ENCODE measurements at regions not wholly inside any gene's neighbourhood (a gene's known extent, or its start where the extent isn't known, plus 50 kb on each side); places are given as distances from the start of the nearest gene placed in this dataset.

- no peak for DNase-seq (ENCODE audit: low read depth in 1 of 2, low spot score in 1 of 2)
- TF ChIP-seq GABPA (IDR thresholded peaks at IDR 0.05; ENCODE audit: low read depth): no peak
- no peak for TF ChIP-seq CTCF (IDR thresholded peaks at IDR 0.05; ENCODE audit: insufficient read depth, low read length)
- TF ChIP-seq POLR2AphosphoS5 (IDR thresholded peaks at IDR 0.05; ENCODE audit: low read depth): no peak
- no peak for TF ChIP-seq REST (IDR thresholded peaks at IDR 0.05; ENCODE audit: insufficient replicate concordance, low read depth)
- TF ChIP-seq SPI1 (IDR thresholded peaks at IDR 0.05; ENCODE audit: borderline replicate concordance, low read depth): no peak
- H3K4me3 ChIP-seq (replicated peaks; ENCODE audit: insufficient read depth, low read length): no peak overlapping the region
Measured at GRCh38 chr1:239493811-239494414, 107.5 kb downstream of the CHRM3 start.

DNA sequence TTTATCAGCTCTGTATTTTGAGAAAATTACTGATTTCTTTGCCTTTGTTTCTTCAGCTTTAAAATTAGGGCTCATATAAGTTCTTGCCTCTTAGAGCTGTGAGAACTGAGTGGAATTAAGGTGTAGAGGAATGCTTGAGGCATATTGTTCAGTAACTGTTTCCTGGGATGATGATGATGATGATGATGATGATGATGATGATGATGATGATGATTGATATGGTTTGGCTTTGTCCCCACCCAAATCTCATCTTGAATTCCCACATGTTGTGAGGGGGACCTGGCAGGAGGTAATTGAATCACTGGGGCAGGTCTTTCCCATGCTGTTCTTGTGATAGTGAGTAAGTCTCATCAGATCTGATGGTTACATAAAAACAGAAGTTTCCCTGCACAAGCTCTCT is 118.7 kb downstream of the CHRM3 start:
- Histone ChIP-seq H3K4me3 (replicated peaks; ENCODE audit: insufficient read depth, low read length) (no peak overlapping the region), H3K27ac (replicated peaks) (no peak overlapping the region), H3K27me3 (ENCODE audit: insufficient read depth, poor library complexity, severe bottlenecking) (no peaks in the 10 kb centered on the region)
- no peak for DNase-seq (ENCODE audit: low read depth in 1 of 2, low spot score in 1 of 2)
- no peak for TF ChIP-seq REST (IDR thresholded peaks at IDR 0.05; ENCODE audit: insufficient replicate concordance, low read depth)

More at GRCh38 chr1:239493811-239494414, 107.5 kb downstream of the CHRM3 start:
- Histone ChIP-seq H3K27me3 (ENCODE audit: insufficient read depth, poor library complexity, severe bottlenecking) (no peaks in the 10 kb centered on the region), H3K27ac (replicated peaks) (no peak overlapping the region)

DNA sequence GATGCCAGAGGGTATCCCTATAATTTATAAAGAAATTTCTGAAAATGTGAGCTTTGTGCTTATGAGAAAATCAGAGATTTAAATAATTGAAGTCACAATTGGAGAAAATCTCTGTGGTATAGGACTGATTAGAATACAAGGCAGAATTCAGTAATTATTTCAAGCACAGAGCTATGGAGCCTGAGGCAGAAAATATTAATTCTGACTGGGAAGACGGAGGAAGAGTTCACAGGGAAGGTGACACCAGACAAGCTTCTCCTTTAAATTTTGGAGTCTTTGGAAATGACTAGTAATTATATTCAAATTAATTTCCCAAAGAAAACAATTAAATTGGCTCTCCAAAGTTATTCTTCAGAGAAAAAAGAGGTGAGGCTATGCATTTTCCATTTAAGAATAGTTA is 121.5 kb downstream of the CHRM3 start:
- Histone ChIP-seq H3K27me3 (ENCODE audit: insufficient read depth, poor library complexity, severe bottlenecking) (no peaks in the 10 kb centered on the region), H3K4me3 (replicated peaks; ENCODE audit: insufficient read depth, low read length) (no peak overlapping the region), H3K27ac (replicated peaks) (no peak overlapping the region)
- TF ChIP-seq CTCF (IDR thresholded peaks at IDR 0.05; ENCODE audit: insufficient read depth, low read length): no peak
- no peak for TF ChIP-seq GABPA (IDR thresholded peaks at IDR 0.05; ENCODE audit: low read depth)
- TF ChIP-seq REST (IDR thresholded peaks at IDR 0.05; ENCODE audit: insufficient replicate concordance, low read depth): no peak
- TF ChIP-seq POLR2AphosphoS5 (IDR thresholded peaks at IDR 0.05; ENCODE audit: low read depth): no peak
- no peak for TF ChIP-seq SPI1 (IDR thresholded peaks at IDR 0.05; ENCODE audit: borderline replicate concordance, low read depth)
- DNase-seq (ENCODE audit: low read depth in 1 of 2, low spot score in 1 of 2): no peak
